Stimulated activated CD4-positive, alpha-beta T cell treated with anti-CD3 and anti-CD28 coated beads, Interleukin-15, amount 100 ng/mL, for 24 hours (primary cell): ENCODE measurements at regions not wholly inside any gene's neighbourhood (a gene's known extent, or its start where the extent isn't known, plus 50 kb on each side); places are given as distances from the start of the nearest gene placed in this dataset.
"Not testable (repeated sequence)": the region's sequence is repeated elsewhere in the genome, so short reads cannot be mapped to it uniquely, and the experiment has no call there.

Source experiments
- DNase-seq: peaks from one replicate; pipeline ENCODE4 v3.0.0-alpha.2; 2020

- no peak for DNase-seq
Measured at GRCh38 chr4:177957596-177958360, 515.5 kb upstream of the AGA start.

- no peak for DNase-seq
Measured at GRCh38 chr4:177960566-177960965, 518.3 kb upstream of the AGA start.

- no peak for DNase-seq
Measured at GRCh38 chr4:177961761-177962380, 519.6 kb upstream of the AGA start.

- no peak for DNase-seq
Measured at GRCh38 chr4:177964061-177964460, 521.8 kb upstream of the AGA start.

- no peak for DNase-seq
Measured at GRCh38 chr4:177964693-177965168, 522.5 kb upstream of the AGA start.

GRCh38 chr4:177967328-177967727 lies 525.1 kb upstream of the AGA start:
- DNase-seq = no peak

- DNase-seq = no peak
Measured at GRCh38 chr4:177968817-177969442, 526.7 kb upstream of the AGA start.

GRCh38 chr4:177974461-177974860 lies 532.2 kb upstream of the AGA start:
- no peak for DNase-seq

- DNase-seq = no peak
Measured at GRCh38 chr4:177975315-177975987, 533.2 kb upstream of the AGA start.

- DNase-seq = no peak
Measured at GRCh38 chr4:177986236-177986635, 544.0 kb upstream of the AGA start.

GRCh38 chr4:177987896-177988295 lies 545.7 kb upstream of the AGA start:
- no peak for DNase-seq

GRCh38 chr4:177989503-177990201 lies 547.4 kb upstream of the AGA start:
- no peak for DNase-seq

GRCh38 chr4:178003098-178003657 lies 560.9 kb upstream of the AGA start:
- no peak for DNase-seq

- no peak for DNase-seq
Measured at GRCh38 chr4:178010596-178010995, 568.4 kb upstream of the AGA start.

GRCh38 chr4:178015046-178015445 lies 572.8 kb upstream of the AGA start:
- not testable (repeated sequence) for DNase-seq

GRCh38 chr4:178026999-178027398 lies 584.8 kb upstream of the AGA start:
- DNase-seq = no peak

- no peak for DNase-seq
Measured at GRCh38 chr4:178027796-178028195, 585.6 kb upstream of the AGA start.

GRCh38 chr4:178028481-178028880 lies 586.2 kb upstream of the AGA start:
- no peak for DNase-seq

- no peak for DNase-seq
Measured at GRCh38 chr4:178037459-178038214, 595.4 kb upstream of the AGA start.

GRCh38 chr4:178056996-178057395 lies 614.8 kb upstream of the AGA start:
- DNase-seq = no peak

- DNase-seq = no peak
Measured at GRCh38 chr4:178063568-178063967, 621.3 kb upstream of the AGA start.
